Fibroblast of lung (primary cell): ENCODE measurements at regions not wholly inside any gene's neighbourhood (a gene's known extent, or its start where the extent isn't known, plus 50 kb on each side); places are given as distances from the start of the nearest gene placed in this dataset.

Source experiments
- DNase-seq, 2 donors: peaks; one replicate each; pipeline versions ENCODE4 v3.0.0 to v3.0.0-alpha.2; 2010; ENCODE audit warnings: low read depth in 2 of 2
- H2AFZ ChIP-seq: 2 replicates; pipeline ENCODE4 v1.5.1; 2012; ENCODE audit warnings: low read length, control low read depth, inconsistent platforms
- H3K27ac ChIP-seq: 2 replicates; pipeline ENCODE4 v1.5.1; 2011; ENCODE audit warnings: low read length, control low read depth; ENCODE audit not compliant: insufficient read depth
- H3K27me3 ChIP-seq: 2 replicates; pipeline ENCODE4 v1.5.1; 2011; ENCODE audit warnings: mild to moderate bottlenecking, low read length; ENCODE audit not compliant: control insufficient read depth, insufficient read depth
- H3K36me3 ChIP-seq: 2 replicates; pipeline ENCODE4 v1.5.1; 2011; ENCODE audit warnings: low read length; ENCODE audit not compliant: control insufficient read depth, insufficient read depth
- H3K4me1 ChIP-seq: 2 replicates; pipeline ENCODE4 v1.5.1; 2011; ENCODE audit warnings: low read length; ENCODE audit not compliant: control insufficient read depth, insufficient read depth; ENCODE audit errors: extremely low read depth
- H3K4me2 ChIP-seq: 2 replicates; pipeline ENCODE4 v1.5.1; 2011; ENCODE audit warnings: low read length, control low read depth; ENCODE audit not compliant: insufficient read depth; ENCODE audit errors: extremely low read depth
- H3K4me3 ChIP-seq, 4 experiments: fragments of 200-600 bp in 1 of 4; sonication (generic) in 1 of 4; replicated peaks in 1 of 4; 2 replicates each; pipeline ENCODE4 v1.5.1; 2011 to 2016; ENCODE audit warnings: low read length in 4 of 4, low read depth in 3 of 4, mild to moderate bottlenecking in 3 of 4, control low read depth in 2 of 4, inconsistent platforms in 1 of 4, mixed read lengths in 1 of 4; ENCODE audit not compliant: insufficient read depth in 1 of 4; ENCODE audit errors: control extremely low read depth in 1 of 4
- H3K79me2 ChIP-seq: 2 replicates; pipeline ENCODE4 v1.5.1; 2012; ENCODE audit warnings: mild to moderate bottlenecking, low read length, inconsistent platforms; ENCODE audit not compliant: control insufficient read depth, insufficient read depth
- H3K9ac ChIP-seq: 2 replicates; pipeline ENCODE4 v1.5.1; 2011; ENCODE audit warnings: mild to moderate bottlenecking, low read length, control low read depth; ENCODE audit not compliant: insufficient read depth
- H3K9me3 ChIP-seq: 2 replicates; pipeline ENCODE4 v1.5.1; 2012; ENCODE audit warnings: low read depth, low read length; ENCODE audit not compliant: control insufficient read depth, insufficient read depth
- H4K20me1 ChIP-seq: 2 replicates; pipeline ENCODE4 v1.5.1; 2011; ENCODE audit warnings: low read length; ENCODE audit not compliant: control insufficient read depth, insufficient read depth; ENCODE audit errors: extremely low read depth
- CTCF ChIP-seq, 2 donors: IDR thresholded peaks in 1 of 2; conservative IDR thresholded peaks in 1 of 2; 1 replicate in 1 of 2; 2 replicates in 1 of 2; pipeline ENCODE4 v1.5.1; 2011 to 2012; ENCODE audit warnings: low read length in 2 of 2, control low read depth in 1 of 2, inconsistent platforms in 1 of 2, low read depth in 1 of 2, mild to moderate bottlenecking in 1 of 2
- EZH2 ChIP-seq: IDR thresholded peaks from 2 replicates; pipeline ENCODE4 v1.5.1; 2012; ENCODE audit warnings: low read length, control low read depth, mild to moderate bottlenecking; ENCODE audit errors: missing control alignments

- Histone ChIP-seq H3K36me3 (no peaks in the 10 kb centered on the region), H4K20me1 (no peaks in the 10 kb centered on the region), H3K4me1 (peaks cover 7% of the 10 kb centered on the region), H3K27ac (peak overlapping the region; percentile 44), H3K4me2 (no peak overlapping the region), H3K9ac (no peak overlapping the region), H3K9me3 (no peaks in the 10 kb centered on the region), H2AFZ (no peak overlapping the region), H3K27me3 (no peaks in the 10 kb centered on the region), H3K4me3 (no peak overlapping the region), H3K79me2 (no peaks in the 10 kb centered on the region)
- TF ChIP-seq EZH2 (no peak), CTCF (conservative IDR thresholded peaks at IDR 0.05 in 1 of 2, IDR thresholded peaks at IDR 0.05 in 1 of 2; ENCODE audit: low read depth in 1 of 2, low read length in 2 of 2) (no peak)
- DNase-seq, result peak; percentile 93 to 99
Measured at GRCh38 chr9:115373000-115373709, 255.2 kb upstream of the TNC start.

- Histone ChIP-seq H3K4me1 (peaks cover 5% of the 10 kb centered on the region), H3K4me2 (no peak overlapping the region), H4K20me1 (no peaks in the 10 kb centered on the region), H3K27ac (peak overlapping the region; percentile 44), H2AFZ (no peak overlapping the region), H3K79me2 (no peaks in the 10 kb centered on the region), H3K9ac (no peak overlapping the region), H3K36me3 (no peaks in the 10 kb centered on the region), H3K4me3 (no peak overlapping the region), H3K9me3 (no peaks in the 10 kb centered on the region), H3K27me3 (no peaks in the 10 kb centered on the region)
- DNase-seq, result no peak
- no peak for TF ChIP-seq EZH2
- TF ChIP-seq CTCF (conservative IDR thresholded peaks at IDR 0.05 in 1 of 2, IDR thresholded peaks at IDR 0.05 in 1 of 2; ENCODE audit: low read depth in 1 of 2, low read length in 2 of 2), result no peak
Measured at GRCh38 chr9:115373710-115374045, 255.7 kb upstream of the TNC start.

GRCh38 chr9:115374724-115375268 lies 256.8 kb upstream of the TNC start:
- no peak for DNase-seq
- Histone ChIP-seq H3K79me2 (no peaks in the 10 kb centered on the region), H3K9me3 (no peaks in the 10 kb centered on the region), H3K4me1 (peaks cover 1% of the 10 kb centered on the region), H3K36me3 (no peaks in the 10 kb centered on the region), H4K20me1 (no peaks in the 10 kb centered on the region), H3K27me3 (no peaks in the 10 kb centered on the region), H2AFZ (no peak overlapping the region), H3K9ac (no peak overlapping the region), H3K4me2 (no peak overlapping the region), H3K4me3 (no peak overlapping the region), H3K27ac (no peak overlapping the region)
- TF ChIP-seq CTCF (conservative IDR thresholded peaks at IDR 0.05 in 1 of 2, IDR thresholded peaks at IDR 0.05 in 1 of 2; ENCODE audit: low read depth in 1 of 2, low read length in 2 of 2) (no peak), EZH2 (no peak)
